Epithelial cell of esophagus (primary cell): ENCODE measurements at regions not wholly inside any gene's neighbourhood (a gene's known extent, or its start where the extent isn't known, plus 50 kb on each side); places are given as distances from the start of the nearest gene placed in this dataset.

Experiments
- DNase-seq: peaks from one replicate; pipeline ENCODE4 v3.0.0; 2010; ENCODE audit warnings: low read depth
- H3K4me3 ChIP-seq: 2 replicates; pipeline ENCODE4 v1.5.1; 2011; ENCODE audit warnings: mild to moderate bottlenecking, low read length, control low read depth
- CTCF ChIP-seq: IDR thresholded peaks from 2 replicates; pipeline ENCODE4 v1.5.1; 2011; ENCODE audit warnings: low read depth, mild to moderate bottlenecking, low read length, control low read depth, inconsistent platforms; ENCODE audit not compliant: insufficient read depth; ENCODE audit errors: missing control alignments

GRCh38 chr16:65994291-65994690, 372.2 kb upstream of the CDH5 start:
- no peak for TF ChIP-seq CTCF
- DNase-seq = no peak
- no peak overlapping the region for H3K4me3 ChIP-seq

GRCh38 chr16:65991149-65991701, 375.3 kb upstream of the CDH5 start:
- no peak for DNase-seq
- H3K4me3 ChIP-seq = no peak overlapping the region
- no peak for TF ChIP-seq CTCF

GRCh38 chr16:65989861-65990604, 376.5 kb upstream of the CDH5 start:
- no peak for DNase-seq
- TF ChIP-seq CTCF = no peak

GRCh38 chr16:65988024-65988595, 378.4 kb upstream of the CDH5 start:
- no peak overlapping the region for H3K4me3 ChIP-seq
- no peak for TF ChIP-seq CTCF
- no peak for DNase-seq

More at GRCh38 chr16:65989861-65990604, 376.5 kb upstream of the CDH5 start:
- H3K4me3 ChIP-seq = no peak overlapping the region

- DNase-seq = no peak
- no peak for TF ChIP-seq CTCF
- no peak overlapping the region for H3K4me3 ChIP-seq
These were observed 382.2 kb upstream of the CDH5 start for GRCh38 chr16:65984296-65984695.

- no peak for DNase-seq
- no peak overlapping the region for H3K4me3 ChIP-seq
These were observed 385.4 kb upstream of the CDH5 start for GRCh38 chr16:65981057-65981456.

More at GRCh38 chr16:65981057-65981456, 385.4 kb upstream of the CDH5 start:
- TF ChIP-seq CTCF = no peak
